ENCODE measurements at regions not wholly inside any gene's neighbourhood (a gene's known extent, or its start where the extent isn't known, plus 50 kb on each side); places are given as distances from the start of the nearest gene placed in this dataset.

- no peak for TF ChIP-seq MAX (IDR thresholded peaks at IDR 0.05; ENCODE audit: low read depth, low read length)
- TF ChIP-seq, protein P1, sequence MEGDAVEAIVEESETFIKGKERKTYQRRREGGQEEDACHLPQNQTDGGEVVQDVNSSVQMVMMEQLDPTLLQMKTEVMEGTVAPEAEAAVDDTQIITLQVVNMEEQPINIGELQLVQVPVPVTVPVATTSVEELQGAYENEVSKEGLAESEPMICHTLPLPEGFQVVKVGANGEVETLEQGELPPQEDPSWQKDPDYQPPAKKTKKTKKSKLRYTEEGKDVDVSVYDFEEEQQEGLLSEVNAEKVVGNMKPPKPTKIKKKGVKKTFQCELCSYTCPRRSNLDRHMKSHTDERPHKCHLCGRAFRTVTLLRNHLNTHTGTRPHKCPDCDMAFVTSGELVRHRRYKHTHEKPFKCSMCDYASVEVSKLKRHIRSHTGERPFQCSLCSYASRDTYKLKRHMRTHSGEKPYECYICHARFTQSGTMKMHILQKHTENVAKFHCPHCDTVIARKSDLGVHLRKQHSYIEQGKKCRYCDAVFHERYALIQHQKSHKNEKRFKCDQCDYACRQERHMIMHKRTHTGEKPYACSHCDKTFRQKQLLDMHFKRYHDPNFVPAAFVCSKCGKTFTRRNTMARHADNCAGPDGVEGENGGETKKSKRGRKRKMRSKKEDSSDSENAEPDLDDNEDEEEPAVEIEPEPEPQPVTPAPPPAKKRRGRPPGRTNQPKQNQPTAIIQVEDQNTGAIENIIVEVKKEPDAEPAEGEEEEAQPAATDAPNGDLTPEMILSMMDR (IDR thresholded peaks at IDR 0.05; ENCODE audit: low read depth, low read length) = no peak
Measured at GRCh38 chr5:42157215-42157614, 232.1 kb downstream of the FBXO4 start.

Measured in NB4 (cell line).